Cardiac muscle cell (in vitro differentiated cells and primary cell): ENCODE measurements at regions not wholly inside any gene's neighbourhood (a gene's known extent, or its start where the extent isn't known, plus 50 kb on each side); places are given as distances from the start of the nearest gene placed in this dataset.

Experiments
- DNase-seq, 2 donors: peaks; one replicate each; pipeline versions ENCODE4 v3.0.0 to v3.0.0-alpha.2; 2010 to 2017; ENCODE audit warnings: low read depth in 1 of 2, low spot score in 1 of 2
- H3K27ac ChIP-seq: fragments of 200-600 bp; sonication (generic); 2 replicates; pipeline ENCODE4 v1.5.1; 2016
- H3K27me3 ChIP-seq: fragments of 200-600 bp; sonication (generic); 2 replicates; pipeline ENCODE4 v1.6.0; 2016; ENCODE audit warnings: control low read depth
- H3K36me3 ChIP-seq: fragments of 200-600 bp; sonication (generic); 2 replicates; pipeline ENCODE4 v1.5.1; 2016; ENCODE audit warnings: control low read depth
- H3K4me1 ChIP-seq: fragments of 200-600 bp; sonication (generic); 2 replicates; pipeline ENCODE4 v1.8.1; 2017; ENCODE audit warnings: low read depth, mild to moderate bottlenecking, mixed run types
- H3K4me3 ChIP-seq: fragments of 200-600 bp; sonication (generic); 2 replicates; pipeline ENCODE4 v1.5.1; 2016; ENCODE audit warnings: mild to moderate bottlenecking
- H3K9me3 ChIP-seq: fragments of 200-600 bp; sonication (generic); 2 replicates; pipeline ENCODE4 v1.5.1; 2017; ENCODE audit warnings: low read depth, mild to moderate bottlenecking, control low read depth
- CTCF ChIP-seq: IDR thresholded peaks from 2 replicates; pipeline ENCODE4 v1.5.1; 2012; ENCODE audit warnings: low read depth, mild to moderate bottlenecking, low read length

DNA sequence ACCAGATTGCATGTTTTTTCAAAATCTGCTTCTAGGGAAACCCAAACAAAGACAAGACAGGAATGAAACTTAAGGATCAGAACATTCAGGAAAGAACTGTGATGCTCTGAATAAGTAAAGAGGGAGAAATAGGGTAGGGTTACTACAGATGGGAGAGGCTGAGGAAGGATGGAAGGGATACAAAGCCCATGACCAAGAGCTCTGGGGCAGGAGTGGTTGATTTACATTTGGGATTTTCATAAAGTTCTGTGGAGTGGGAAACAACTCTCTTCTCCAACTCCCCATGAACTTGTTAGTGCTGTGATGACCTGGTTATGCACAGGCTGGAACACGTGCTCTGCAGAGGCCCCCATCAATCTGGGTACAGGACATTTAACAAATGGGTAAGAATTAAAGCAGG, 216.0 kb upstream of the KLF14 start:
- no peak overlapping the region for H3K4me3 ChIP-seq

DNA sequence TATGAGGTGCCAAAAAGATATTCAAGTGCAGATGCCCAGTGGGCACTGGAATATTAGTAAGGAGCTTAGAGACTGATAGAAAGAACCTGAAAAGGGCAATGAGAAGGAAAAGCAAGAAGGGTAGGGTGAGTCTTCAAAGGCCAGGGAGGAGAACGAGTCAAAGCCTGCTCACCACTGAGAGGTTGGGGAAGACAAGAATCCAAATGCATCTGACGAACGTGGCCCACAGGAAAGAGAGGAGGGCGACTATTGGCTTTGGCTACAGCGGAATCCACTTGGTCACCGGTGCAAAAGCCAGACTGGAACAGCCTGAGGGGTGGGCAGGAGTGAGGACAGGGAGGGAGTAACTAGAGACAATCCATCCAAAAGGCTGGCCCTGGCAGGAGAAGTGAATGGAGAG, 216.7 kb upstream of the KLF14 start:
- H3K4me1 ChIP-seq = no peaks in the 10 kb centered on the region
- H3K9me3 ChIP-seq = no peaks in the 10 kb centered on the region
- no peaks in the 10 kb centered on the region for H3K27me3 ChIP-seq
- H3K36me3 ChIP-seq = no peaks in the 10 kb centered on the region
- no peak overlapping the region for H3K27ac ChIP-seq
- no peak for TF ChIP-seq CTCF
- H3K4me3 ChIP-seq = no peak overlapping the region
- DNase-seq = no peak

More for the DNA sequence above, 216.0 kb upstream of the KLF14 start:
- Histone ChIP-seq H3K27ac (no peak overlapping the region), H3K27me3 (no peaks in the 10 kb centered on the region), H3K36me3 (no peaks in the 10 kb centered on the region), H3K4me1 (no peaks in the 10 kb centered on the region), H3K9me3 (no peaks in the 10 kb centered on the region)
- DNase-seq = no peak
- no peak for TF ChIP-seq CTCF

DNA sequence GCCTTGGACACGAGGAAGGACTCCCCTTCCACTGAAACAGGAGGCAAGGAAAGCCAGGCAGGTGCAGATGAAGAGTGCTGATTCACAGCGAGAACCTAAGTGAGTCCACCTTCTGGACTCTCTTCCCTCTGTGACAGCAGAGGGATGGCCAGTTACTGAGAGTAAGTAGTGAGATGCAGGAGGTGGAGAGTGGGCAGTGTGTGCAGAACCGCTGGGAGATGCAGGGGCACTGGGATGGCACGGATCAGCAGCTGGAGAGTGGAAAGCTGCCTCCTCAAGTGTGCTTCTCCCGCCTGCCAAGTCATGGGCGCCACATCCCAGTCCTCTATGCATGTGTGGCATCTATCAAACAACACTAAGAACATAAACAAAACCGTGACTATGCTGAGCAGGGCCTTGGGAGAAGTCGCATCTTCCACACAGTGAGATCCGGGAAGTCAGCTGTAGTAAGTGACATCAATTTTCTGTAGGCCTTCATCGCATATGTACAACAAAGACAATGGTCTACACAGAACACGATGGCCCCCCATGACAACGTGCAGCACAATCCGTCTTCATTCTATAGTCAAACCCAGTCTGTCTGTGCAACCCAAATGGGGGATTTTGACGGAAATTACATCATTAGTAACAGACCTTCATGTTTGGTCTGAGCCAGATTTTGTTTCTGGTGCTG, 217.4 kb upstream of the KLF14 start:
- H3K4me3 ChIP-seq = no peak overlapping the region
- no peak for DNase-seq
- no peaks in the 10 kb centered on the region for H3K36me3 ChIP-seq
- no peaks in the 10 kb centered on the region for H3K9me3 ChIP-seq
- no peak for TF ChIP-seq CTCF
- H3K4me1 ChIP-seq = no peaks in the 10 kb centered on the region
- no peak overlapping the region for H3K27ac ChIP-seq
- no peaks in the 10 kb centered on the region for H3K27me3 ChIP-seq

GRCh38 chr7:130951976-130952876, 218.2 kb upstream of the KLF14 start:
- no peak for TF ChIP-seq CTCF
- Histone ChIP-seq H3K4me3 (no peak overlapping the region), H3K27ac (no peak overlapping the region), H3K9me3 (no peaks in the 10 kb centered on the region), H3K27me3 (no peaks in the 10 kb centered on the region), H3K36me3 (no peaks in the 10 kb centered on the region), H3K4me1 (no peaks in the 10 kb centered on the region)
- DNase-seq = no peak

DNA sequence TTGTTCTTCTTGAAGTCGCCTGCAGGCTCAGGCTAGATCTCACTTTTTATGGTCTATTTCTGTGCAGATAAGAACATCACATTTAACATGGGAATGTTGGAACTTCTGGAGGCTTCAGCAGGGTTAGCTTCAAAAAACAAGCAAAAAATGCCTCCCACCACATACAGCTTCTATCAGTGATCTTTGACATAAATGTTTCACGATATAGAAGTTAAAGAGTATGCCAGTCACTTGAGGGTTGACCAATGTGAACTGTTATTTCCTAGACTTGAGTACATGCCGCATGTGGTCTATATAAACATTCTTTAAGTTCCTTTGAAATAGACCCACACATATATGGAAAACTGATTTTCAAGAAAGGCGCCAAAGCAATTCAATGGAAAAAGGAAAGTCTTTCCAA, 219.2 kb upstream of the KLF14 start:
- TF ChIP-seq CTCF = no peak
- Histone ChIP-seq H3K9me3 (no peaks in the 10 kb centered on the region), H3K4me1 (no peaks in the 10 kb centered on the region), H3K27me3 (no peaks in the 10 kb centered on the region), H3K36me3 (no peaks in the 10 kb centered on the region), H3K27ac (no peak overlapping the region), H3K4me3 (no peak overlapping the region)
- no peak for DNase-seq
